Eye (tissue), 1 donor: ENCODE measurements at regions not wholly inside any gene's neighbourhood (a gene's known extent, or its start where the extent isn't known, plus 50 kb on each side); places are given as distances from the start of the nearest gene placed in this dataset.
"Not testable (repeated sequence)": the region's sequence is repeated elsewhere in the genome, so short reads cannot be mapped to it uniquely, and the experiment has no call there.

ENCODE experiments used
- DNase-seq: peaks from one replicate; pipeline ENCODE4 v3.0.0-alpha.2; 2015

DNA sequence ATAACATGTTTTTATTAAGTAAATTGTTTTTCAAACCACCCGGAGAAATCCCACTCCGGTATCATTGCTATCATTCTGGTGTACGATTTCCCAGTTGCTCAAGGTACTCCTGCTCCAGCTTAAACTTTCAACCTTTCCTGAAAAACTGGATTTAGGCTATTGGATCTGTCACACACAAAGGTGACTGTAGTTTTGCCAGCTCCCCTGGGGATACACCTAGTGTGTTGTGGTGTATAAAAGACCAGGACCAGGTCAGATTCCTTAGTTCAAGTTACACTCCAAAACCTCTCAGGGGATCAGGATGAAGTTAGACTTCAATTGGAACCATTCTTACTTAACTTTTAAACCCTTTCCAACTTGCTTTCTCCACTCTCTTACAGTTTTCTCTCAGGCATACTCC lies 303.9 kb downstream of the NOVA1 start:
- no peak for DNase-seq

- no peak for DNase-seq
These were observed 307.8 kb downstream of the NOVA1 start for GRCh38 chr14:26289891-26290486.

DNA sequence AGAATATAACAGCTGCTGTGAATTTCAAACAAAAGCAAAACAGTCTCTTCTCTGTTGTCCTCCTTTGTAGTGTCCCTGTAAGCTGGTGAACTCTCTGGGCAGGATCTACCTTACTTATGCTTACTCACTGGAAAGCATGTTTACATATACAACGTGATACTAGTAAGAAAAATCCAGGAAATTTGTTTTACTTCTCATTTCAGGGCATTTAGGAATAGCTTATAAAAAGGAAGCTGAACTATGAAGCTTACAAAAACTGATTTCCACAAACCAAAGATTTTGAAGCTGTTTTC lies 311.0 kb downstream of the NOVA1 start:
- DNase-seq: no peak

- DNase-seq: no peak
These were observed 311.5 kb downstream of the NOVA1 start for GRCh38 chr14:26286081-26286912.

GRCh38 chr14:26282578-26282977 lies 315.3 kb downstream of the NOVA1 start:
- DNase-seq: no peak

- not testable (repeated sequence) for DNase-seq
These were observed 315.8 kb downstream of the NOVA1 start for GRCh38 chr14:26282011-26282410.

GRCh38 chr14:26281280-26281998 lies 316.4 kb downstream of the NOVA1 start:
- no peak for DNase-seq

- DNase-seq: peak; percentile 28
These were observed 321.1 kb downstream of the NOVA1 start for GRCh38 chr14:26276757-26277156.

- DNase-seq: no peak
These were observed 332.6 kb downstream of the NOVA1 start for GRCh38 chr14:26265170-26265685.

DNA sequence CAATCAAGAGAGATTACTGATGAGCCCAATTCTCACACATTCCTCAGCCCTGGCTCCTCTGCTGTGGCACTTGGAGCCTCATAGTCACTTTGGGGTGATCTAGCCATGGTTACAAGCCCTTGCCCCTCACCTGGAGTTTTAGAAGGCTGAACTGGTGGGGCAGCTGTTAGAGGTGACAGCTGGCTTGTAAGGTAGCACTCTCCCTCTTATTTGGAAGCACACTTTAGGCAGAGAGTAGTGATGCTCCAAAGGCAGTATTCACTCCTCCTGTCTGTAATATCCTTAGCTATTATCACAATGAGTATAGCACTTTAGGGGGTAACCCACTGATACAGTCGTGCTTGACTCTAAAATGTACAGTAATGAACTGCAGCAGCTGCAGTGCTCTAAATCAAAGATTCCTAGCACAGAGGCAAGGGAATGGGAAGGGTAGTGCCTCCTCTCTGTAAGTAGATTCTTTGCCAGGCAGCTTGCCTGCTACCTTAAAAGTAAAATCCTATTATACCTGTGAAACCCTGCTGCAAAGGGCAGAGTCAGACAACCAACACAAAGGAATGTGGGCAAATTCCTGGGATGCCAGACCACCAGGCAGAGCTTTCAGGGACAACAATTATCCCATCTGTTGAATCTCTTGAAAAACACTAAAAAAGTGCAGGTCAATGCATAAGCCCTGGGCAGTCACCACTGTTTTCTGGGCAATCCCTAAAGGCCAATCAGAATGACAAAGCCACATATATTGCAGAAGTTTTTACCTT lies 336.3 kb downstream of the NOVA1 start:
- DNase-seq: no peak

DNA sequence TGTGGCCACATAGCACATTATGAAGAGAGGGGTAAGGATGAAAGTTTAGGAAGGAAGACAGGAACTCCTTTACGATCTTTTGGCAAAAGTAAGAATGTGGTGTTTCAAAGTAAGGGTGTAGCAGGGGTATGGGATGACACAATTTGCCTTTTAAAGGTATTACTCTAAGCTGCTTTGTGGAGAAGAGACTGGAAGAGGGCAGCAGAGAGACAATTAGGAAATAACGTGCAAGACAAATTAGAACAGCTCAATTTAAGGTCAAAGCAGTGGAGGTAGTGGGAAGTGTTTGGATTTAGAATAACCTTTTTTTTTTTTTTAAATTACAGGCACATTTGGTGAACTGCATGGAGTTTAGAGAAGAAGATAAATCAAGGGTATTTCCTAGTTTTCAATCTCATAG lies 342.6 kb downstream of the NOVA1 start:
- DNase-seq: no peak

- no peak for DNase-seq
These were observed 345.7 kb downstream of the NOVA1 start for GRCh38 chr14:26252176-26252575.

DNA sequence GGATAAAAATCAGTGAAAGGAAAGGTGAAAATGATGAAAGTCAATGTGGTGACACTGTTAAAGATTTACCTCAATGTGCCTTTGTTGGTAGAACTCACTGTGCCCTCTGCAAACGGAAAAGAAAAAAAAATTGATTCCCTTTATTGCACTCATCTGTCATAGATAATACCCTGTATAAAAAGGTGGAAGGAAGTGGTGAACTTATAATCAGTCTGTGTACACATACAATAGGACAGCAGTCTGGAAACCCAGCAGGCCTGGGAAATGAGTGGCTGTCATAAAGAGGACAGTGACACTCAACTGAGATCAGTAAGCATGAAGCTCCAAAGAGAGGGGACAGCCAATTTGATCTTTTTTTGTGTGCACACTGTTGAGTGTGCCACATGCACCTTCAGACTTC lies 364.7 kb downstream of the NOVA1 start:
- DNase-seq: no peak

DNA sequence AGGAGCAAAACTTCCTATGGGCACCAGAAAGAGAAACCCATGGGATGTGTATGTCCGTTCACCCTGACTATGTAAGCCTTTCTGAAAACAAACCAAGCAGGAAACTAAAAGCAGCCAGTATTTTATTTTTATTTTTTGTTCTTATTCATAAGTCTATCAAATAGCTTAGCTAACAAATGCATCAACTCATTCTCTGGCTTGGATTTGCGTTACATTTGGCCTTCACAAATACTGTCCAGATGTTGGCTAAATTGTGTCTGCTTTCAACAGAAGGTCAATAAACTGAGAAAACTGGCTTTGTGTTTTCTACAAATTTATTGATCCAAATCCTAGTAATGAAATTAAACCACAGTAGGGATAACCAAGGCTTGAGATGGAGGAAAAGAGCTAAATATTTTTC lies 379.0 kb downstream of the NOVA1 start:
- peak; percentile 40 for DNase-seq

DNA sequence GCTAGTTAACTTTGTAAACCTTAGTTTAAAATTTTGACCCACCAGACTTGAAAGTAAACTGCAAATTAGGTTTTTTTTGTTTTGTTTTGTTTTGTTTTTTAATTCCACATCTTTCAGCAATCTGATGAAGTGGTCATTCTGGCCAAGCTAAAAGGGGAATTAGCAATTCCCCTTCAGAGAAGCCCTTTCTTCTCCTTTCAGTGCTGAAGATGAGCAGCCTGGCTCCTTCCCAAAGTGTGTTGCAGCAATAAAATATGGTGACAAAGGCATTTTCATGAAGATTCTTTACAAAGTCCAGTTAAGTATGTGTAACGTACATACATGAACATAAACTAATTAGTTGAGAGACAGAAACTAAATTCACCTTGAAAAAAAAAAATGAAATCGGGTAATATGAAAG lies 380.1 kb downstream of the NOVA1 start:
- no peak for DNase-seq

- no peak for DNase-seq
These were observed 381.0 kb downstream of the NOVA1 start for GRCh38 chr14:26216786-26217185.

DNA sequence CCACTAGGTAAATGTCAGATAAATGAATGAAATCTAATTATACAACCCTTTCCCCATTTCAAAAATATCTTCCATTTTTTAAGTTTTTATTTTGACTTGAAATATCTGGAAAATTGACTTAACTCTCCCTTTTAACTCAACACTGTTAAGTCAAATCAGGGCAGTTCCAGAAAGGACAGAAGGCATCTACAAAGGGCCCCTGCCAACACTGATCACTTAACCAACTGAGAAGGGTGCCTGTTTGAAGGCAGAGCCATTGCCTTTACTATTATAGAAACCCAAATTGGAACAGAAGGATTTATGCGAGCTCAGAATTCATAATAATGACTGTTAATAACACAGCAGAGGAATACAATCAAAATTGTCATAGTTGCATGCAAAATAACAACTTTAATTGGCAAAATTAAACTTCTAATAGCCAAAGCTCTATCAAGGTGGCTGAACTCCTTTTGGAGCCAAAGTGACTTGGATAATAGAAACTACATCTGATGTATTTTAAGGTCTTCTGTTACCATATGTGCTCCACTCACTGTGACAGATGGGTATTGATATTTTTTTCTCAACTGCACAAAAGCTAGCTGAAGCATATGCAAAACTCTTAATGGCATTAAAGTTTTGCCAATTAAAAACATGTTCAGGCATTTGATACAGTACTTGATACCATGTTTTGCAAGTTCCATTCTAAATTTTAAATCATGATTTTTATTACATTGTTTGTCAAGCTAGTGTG lies 383.8 kb downstream of the NOVA1 start:
- DNase-seq: no peak

GRCh38 chr14:26209699-26210098 lies 388.1 kb downstream of the NOVA1 start:
- DNase-seq: no peak

DNA sequence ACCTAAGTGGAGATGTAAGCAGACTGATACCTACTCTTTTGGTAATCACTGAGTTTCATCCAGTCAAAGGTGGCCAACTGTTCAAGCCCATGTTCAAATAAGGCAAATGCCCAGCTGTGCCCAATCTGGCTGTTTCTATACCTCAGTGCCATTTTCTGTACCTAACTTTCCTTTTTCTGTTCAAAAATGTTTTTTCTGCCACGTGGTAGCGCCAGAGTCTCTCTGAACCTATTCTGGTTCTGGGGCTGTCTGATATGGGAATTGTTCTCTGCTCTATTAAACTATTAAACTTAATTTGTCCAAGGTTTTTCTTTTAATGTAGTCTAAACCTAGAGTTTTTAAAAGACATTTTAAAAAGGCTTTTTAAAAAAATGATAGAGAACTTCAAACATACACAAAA lies 391.2 kb downstream of the NOVA1 start:
- DNase-seq: no peak

- DNase-seq: peak; percentile 78
These were observed 392.9 kb downstream of the NOVA1 start for GRCh38 chr14:26204728-26205479.

DNA sequence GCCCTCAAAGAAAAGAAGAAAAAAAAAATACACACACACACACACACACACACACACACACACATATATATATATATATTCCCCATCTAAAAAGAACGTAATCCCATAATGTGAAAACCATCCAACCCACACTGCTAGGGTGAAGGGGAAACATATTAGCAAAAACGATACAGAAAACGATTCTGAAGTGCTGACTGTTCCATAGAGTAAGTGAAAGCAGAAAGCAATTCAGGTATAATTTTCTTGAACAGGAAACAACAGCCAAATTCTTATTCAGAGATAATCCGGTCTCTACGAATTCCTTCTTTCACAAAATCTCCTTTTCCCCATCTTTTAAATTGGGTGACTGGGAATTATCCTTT lies 393.5 kb downstream of the NOVA1 start:
- DNase-seq: no peak

DNA sequence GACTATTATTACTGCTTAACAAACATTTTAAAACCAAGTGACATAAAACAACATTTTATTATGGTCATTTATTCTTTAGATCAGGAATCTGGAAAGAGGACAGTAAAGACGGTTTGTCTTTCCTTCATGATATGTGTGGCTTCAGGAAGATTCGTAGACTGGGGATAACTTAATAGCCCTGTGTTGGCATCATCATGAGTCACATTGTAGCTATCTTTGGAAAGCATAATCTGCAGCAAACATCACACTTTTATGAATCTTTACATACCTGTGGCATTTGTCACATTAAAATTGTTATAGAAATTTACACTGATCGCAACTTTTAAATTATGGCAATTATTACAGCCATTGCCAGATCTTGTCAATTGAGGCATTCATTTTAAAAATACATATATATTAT lies 397.1 kb downstream of the NOVA1 start:
- DNase-seq: no peak
